ENCODE measurements at regions not wholly inside any gene's neighbourhood (a gene's known extent, or its start where the extent isn't known, plus 50 kb on each side); places are given as distances from the start of the nearest gene placed in this dataset.

DNA sequence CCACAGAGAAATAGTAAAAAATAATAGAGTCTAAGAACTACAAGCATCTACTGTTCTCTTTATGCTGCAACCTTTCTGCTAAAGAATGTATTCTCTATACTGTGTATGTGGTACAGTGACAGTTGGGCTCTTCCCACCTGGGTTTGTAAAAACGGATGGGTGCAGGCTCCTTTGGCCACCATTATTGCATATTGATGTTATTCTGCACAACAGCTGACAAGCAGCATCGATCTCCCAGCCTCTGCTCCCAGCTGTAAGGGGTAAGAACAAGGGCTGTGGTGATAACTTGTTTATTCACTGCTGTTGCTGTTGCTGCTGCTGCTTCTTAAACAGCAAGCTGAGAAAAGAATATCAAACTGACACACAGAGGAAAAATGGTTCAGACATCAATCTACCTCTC lies 56.1 kb downstream of the KCNRG start:
- no peak for DNase-seq

DNA sequence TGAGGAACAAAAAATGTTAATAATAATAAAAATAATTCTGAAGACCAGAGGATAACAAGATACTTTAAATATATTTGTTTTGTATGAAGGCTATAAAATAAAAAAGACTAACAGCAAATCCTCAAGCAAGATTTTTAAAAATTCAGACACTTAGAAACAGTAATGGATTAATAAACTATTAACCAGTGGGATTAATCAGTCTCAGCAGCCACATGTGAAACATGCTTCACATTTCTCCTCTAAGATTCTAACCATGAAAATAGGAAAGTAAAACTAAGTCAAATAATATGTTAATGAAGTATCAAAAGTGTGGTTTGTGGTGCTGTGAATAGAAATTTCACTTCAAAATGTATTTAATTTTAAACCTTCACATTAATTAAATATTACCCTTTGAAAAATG lies 57.4 kb downstream of the KCNRG start:
- DNase-seq, result no peak

DNA sequence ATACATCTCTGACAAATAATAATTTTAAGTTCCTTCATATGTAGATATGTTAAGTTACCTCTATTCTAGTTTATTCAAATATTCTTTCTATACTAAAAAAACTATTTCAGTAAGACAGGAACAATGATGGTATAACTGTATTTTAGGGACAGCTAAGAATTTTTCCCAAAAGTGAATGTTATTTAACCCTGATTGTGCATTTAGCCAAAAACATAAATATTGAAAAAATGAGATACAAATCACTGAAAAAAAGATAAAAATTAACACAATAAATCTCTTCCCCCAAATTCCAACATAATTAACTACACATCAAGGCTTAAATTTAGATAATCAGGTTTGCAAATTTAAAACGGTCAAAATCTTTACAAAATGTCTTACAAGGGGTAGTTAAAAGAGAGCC lies 58.1 kb downstream of the KCNRG start:
- DNase-seq, result no peak

DNA sequence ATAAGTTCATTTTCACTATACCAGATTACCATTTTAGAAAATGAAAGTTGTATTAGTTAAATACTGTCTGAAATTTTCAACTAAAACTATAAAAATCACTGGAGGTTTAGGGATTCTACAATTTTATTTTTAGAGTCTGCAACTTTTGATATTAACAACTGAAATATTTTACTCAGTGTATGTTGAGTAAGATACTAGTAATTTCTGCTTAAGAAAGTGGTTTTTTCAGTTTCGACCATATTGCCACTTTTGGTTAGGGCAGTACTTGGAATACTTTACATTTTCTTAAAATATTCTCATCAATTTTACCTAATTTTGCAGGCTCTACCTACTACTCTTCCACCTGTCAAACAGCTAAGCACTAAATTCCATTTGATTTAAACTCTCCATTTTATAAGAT lies 59.6 kb downstream of the KCNRG start:
- no peak for DNase-seq

DNA sequence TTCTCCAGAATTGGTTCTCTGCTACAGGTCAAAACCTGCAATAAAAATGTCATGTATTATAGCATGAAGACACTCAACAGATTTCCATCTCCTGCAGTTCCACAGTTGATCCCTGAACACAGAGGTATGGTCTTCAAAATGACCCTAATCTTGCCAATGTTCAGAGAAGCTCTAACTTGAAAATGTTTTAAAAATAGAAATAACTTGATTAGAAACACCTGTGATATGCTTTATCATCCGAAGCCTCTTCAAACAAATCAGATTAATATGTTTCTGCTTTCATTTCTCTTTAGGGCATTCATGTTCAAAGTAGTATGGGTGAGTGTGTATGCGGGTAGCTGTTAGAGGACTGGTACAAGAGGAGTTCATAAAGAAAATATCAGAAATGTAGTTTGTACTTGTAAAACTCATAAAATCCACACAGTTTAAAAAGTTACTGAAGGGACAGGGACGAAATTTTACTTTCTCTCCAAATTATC lies 60.4 kb downstream of the KCNRG start:
- no peak for DNase-seq

DNA sequence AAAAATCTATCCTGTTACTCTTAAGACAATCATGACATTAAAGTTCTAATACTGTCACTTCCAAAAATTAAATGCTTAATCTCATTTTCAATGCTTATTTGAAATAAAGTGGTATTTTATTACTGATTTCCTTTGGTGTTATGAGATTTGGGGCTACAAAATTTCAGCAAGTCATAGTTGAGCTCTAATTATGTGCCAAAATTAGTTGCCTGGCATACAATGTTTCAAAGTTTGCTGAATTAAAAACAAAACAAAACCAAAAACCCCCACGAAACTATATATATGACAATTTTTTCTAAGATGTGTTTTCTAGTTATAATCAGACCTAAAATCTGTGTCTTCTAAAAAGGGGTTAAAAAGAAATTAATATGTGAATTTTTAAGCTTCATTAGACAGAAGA lies 62.2 kb downstream of the KCNRG start:
- no peak for DNase-seq

DNA sequence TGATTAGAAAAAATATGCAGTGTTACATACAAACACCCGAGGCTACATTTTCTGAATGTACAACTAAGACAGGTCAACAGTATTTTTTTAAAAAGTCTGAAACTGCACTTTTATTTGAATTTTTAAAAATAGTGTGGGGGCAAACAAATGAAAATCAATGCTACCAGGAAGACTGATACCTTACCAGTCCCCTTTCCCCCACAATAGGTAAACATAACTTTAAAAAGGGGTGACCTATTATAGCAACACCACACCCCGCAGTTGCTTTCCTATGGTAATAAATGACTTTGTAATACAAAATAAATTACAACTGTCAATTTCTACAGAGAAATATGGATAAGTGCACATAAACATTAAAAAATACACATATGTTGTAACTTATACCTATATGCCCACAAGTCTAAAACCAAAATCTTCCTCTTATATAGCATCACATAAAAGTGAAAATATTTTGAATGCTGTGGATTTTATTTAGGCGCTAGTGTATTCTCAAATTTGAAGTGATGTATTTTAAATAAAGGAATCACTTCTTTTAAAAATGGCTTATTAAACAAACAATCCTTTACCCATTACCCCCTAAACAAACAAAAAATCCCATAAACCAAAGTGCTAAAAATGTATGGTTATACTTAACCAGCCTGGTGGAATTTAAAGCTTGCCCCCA lies 63.1 kb downstream of the KCNRG start:
- DNase-seq, result no peak

DNA sequence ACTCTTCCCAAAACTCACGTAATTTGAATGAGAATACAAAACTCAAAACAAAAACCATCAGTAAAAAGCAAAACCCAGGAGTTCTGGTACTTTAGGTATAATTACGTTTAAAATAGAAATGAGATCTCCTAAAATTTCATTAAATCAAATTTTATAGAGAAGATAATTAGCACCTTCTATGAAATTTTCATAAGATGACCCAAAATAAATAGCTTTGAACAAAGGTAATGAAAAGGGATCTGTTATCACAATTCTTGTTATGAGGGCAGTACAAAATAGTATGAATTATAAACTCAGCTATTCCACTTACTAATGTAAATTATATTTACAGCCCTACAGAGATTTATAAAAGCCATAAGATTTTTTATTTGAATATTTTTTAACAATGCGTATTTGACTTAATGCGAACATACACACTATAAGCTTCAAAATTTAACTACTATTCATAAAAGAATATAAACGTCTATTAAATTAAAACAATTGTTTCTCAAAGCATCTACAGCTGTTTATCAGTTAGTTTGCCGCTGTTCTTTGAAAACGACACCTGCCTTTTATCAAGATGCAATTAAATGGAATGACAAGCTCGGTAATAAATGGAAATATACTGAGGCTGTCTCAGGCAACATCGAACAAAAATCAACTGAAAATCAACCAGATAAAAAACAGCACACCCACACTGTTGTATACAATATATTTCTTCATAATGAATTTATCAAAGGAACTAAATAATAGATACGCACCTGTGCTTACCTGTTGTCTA lies 63.8 kb downstream of the KCNRG start:
- no peak for DNase-seq

DNA sequence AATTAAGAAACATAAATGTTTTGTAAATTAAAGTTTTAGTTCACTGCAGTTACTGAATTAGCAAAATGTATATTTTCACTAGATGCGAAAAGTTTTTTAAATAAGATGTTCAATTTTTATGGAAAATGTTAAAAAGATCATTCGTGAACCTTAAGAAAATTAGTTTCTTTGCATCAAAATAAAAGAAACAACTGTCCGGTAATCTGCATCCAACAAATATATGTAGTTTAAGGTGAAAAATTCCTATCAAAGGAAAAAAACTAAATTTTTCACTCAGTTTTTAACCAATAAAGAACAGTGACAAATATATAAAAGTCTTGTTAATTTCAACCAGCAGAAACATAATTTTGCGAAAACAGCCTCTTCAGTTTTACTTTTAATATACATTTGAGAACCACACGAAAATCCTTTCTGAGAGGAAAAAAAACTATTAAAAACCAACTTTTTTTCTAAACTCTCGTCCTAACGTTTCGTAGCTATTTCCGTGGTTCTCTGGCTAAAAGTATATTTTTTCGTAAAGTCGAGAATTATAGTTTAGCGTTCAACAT lies 64.5 kb downstream of the KCNRG start:
- no peak for DNase-seq

DNA sequence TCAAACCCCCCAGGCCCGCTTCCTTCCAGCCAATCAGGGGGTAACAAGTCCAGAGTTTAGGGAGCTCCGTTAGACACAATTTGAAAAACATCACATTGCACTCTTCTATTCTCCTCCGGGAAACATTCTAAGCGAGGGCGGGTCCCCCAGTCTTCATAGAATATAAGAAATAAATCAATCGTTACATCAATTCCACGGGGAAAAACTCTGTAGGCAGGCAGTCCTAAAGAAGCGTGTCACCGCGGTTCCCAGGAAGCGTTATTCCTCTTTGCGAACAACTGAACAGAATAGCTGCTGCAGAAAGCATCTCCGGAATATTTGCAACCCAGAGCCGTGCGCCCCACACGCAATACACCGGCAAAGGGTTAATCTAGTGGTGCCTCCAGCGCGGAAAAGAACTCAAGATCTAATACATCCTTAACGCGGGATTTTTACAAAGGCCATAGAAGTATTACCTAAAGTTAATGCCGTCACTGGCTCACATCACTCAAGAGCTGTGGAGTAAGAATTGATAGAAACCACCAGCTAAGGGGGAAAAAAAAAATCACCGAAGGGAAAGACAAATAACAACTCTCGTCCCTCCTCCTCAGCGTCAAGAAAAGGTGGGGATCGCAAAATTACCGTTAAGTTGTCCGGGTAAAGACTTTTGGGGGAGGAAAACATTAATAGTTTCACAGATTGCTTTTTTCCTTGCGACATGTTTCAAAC lies 65.1 kb downstream of the KCNRG start:
- DNase-seq, result no peak

DNA sequence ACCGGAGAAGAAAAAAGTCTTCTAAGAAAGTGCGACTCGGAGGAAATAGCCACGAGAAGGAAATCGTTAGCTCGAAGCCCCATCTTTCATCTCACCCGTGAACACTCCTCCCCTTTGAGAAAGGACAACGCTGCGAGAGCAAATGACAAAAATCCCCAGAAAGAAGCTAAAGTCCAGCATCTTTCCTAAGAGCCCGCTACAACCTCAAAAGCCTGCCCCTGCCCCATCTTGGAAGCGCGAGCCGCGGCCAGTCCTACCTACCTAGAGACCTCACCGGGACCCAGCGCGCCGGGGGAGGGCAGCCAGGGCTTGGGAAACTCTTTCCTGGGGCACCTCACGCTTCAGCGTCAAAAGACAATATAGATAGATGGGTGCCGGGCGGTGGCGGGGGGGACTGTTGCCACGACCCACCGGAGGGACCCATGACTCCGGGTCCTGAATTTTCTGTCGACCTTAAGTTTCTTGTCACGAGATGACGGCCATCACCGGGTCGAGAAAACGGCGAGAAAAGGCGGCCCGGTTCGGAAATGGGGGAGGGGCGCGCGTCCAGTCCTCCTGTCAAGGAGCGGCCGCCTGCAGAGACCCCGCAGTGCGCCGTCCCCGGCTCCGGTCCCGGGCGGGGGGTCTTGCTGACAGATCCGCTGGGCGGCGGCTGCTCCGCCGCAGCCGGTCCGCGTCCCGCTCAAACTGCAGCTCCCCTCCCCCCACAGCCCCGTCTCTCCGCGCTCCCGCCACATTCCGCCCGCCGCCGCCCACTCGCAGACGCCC lies 65.9 kb downstream of the KCNRG start:
- DNase-seq, result no peak

DNA sequence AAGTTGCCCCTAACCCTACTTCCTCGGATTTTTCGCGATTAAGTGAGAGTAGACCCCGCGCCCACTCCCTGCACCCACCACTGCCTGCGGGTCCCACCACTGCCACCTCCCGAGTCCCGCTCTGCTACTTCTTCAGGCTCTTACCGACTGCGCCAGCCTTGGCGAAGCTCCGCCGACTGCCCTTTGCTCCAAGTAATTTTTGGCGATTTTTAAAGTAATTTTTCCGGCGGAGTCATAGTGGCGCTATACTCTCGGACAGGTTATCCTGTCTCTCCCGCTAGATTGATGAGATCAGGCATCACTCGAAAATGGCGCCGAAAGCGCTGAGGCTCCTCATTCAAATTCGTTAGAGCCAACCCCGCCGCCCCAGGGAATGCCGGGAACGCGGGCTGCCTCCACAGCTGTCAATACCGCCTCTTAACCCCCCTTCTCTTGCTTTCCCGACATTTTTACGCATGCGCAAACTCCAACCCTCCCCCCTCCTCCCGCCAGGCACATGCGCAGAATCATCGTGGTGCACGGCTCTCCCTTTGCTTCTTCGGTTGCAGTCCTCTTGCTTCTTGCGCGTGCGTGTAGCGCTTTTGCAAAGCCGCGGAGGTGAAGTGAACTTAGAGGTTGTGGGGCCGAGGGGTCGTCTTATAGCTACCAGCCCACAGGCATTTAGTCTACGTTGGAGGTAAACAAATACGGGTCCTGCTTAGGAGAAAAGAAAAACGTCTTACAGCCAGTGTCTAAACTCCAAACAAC lies 66.6 kb downstream of the KCNRG start:
- DNase-seq, result peak; percentile 86

DNA sequence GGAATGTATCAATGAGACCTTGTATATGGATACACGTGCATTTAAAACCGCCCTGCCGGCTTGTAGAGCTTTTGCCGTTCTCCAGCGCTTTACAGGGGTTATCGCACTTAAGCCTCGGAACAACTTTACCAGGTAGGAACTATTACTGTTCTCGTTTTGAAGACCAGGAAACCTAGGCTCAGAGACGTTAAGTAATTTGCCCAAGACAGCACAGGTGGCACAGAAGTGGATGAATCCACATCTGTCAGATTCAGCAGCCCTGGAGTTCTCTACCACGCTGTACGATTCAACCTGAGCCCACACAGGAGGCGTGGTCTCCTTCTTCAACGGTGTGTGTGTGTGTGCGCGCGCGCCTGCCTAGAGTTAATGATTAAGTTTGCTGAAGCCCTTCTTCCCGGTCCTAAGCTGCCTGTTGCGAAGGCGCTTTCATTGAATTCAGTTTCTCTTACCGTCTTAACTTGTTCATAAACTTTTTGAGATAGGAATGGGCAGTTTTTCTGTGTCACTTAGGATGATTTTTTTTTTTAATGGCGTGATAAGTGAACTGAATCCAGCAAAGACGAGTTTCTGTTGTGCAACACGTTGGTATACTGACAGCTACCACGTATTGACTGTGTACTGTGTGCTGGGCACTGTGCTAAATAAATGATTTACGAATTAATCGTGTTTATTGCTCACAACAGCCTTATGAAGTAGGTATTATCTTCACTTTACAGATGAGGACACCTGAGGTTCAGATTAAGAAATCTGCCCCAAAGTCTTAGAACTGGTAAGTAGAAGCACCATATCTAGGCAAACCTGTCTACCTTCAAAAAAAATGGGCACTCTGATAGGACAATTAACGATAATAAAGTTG lies 67.4 kb downstream of the KCNRG start:
- DNase-seq, result peak; percentile 53

DNA sequence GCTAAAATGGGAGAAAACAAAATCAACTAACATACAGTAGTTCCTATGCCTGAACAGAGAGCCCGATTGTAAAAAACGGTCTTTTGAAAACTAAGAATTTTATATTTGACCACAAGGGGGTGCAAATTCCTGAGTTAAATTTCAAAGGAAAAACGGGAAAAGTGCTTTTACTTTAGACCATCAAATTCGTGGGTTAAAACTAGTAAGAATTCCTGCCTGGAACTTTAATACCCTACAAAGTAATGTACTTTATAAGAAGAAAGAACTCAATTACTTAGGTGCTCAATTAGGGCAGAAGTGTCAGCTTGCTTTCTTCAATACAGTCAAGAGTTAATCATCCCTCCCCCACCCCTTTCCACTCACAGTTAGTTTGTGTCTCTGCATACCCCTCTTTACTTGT lies 69.8 kb downstream of the KCNRG start:
- no peak for DNase-seq

DNA sequence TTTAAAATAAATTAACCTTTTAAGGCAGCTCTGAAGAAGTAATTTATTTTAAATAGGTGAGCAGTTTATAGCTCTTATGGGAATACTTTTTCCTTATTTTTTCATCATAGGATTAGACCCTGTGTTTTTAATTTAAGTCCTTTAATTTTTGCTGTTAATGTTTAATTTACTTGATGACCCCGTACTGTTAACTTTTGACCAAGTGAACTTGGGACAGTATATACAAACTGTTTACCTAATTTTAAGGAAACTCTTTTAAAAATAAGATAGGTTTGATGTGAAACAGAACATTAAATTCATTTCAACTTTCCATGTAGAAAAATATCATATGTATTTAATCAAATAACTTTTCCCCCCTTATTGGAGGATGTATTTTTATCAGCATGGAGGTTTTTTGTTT lies 74.4 kb downstream of the KCNRG start:
- DNase-seq, result no peak

DNA sequence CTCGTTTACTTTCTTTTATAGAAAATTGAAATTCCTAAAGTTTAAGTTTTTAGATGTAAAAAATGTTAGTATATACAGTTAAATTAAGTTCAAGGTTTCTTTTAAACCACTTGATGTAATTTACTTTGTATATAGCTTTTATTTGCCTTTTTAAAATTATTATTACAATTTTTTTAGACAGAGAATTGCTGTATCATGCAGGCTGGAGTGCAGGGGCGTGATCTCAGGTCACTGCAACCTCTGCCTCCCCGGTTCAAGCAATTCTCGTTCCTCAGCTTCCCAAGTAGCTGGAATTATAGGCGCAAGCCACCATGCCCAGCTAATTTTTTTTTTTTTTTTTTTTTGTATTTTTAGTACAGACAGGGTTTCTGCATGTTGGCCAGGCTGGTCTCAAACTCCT lies 75.0 kb downstream of the KCNRG start:
- no peak for DNase-seq

DNA sequence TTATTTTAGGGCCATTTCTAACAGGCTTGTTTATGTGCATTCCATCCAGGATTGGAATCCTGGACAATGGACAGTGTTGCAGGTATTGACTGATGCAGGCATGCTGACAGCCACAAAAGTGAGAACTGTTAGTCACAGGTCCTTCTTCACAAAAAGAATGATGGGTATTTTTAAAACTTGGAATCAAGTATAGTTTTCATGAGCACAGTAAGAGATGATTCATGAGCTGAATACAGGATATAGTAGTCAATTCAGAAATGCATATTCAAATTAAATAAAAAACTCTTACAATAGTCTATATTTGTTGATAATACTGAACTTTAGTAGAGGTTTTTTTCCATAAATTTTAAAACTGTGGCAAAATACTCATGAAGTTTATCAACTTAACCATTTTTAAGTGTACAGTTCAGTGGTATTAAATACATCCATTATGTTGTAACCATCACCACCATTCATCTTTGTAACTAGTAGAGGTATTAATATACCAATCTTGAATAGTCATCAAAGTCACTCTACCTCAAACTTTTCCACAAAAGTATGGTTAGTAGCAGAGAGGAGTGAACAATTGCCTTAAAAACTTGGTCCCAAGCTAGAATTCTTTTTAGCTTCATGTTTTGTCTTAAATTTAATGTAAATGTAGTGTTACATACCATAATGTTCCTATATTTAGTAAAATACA lies 79.5 kb downstream of the KCNRG start:
- DNase-seq, result no peak

DNA sequence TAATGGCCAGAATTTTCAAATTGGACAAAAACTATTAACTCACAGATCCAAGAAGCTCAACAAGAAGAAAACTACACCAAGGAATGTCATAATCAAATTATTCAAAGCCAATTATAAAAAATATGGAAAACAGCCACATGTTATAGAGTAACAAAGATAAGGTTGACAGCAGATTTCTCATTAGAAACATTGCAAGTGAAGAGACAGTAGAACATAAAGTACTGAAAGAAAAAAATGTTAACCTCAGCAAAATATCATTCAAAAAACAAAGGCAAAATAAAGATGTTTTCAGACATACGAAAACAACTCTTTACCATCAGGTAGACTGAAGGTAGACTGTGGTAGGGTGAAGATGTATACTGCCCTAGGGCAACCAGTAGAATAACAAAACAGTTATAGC lies 83.4 kb downstream of the KCNRG start:
- no peak for DNase-seq

DNA sequence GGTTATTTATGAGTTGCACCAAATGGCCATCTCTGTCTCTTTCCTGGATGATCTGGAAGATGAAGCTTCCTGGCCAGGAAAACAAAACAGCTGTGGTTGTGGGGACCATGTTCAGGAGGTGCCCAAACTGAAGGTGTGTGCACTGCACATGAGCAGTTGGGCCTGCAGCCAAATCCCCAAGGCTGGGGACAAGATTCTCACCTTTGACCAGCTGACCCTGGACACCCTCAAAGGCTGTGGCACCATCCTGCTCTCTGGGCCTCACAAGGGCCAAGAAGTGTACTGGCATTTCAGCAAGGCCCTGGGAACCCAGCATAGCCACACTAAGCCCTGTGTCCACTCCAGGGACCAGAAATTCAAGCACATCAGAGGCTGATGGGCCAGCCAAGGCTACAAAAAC lies 84.2 kb downstream of the KCNRG start:
- no peak for DNase-seq

DNA sequence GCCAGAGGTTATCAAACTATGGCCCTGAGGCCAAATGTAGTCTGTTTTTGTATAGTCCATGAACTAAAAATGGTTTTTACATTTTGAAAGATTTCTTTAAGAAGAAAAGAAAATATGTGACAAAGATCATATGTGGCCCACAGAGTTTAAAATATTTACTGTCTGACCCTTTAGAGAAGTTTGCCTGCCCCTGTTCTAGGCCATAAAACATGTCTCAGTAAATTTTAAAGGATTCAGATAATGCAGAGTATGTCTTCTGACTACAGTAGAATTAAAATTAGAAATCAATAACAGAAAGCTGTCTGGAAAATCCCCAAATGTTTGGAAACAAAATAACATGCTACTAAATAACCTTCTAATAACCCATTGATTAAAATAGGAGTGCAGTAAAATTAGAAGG lies 86.3 kb downstream of the KCNRG start:
- DNase-seq, result no peak

DNA sequence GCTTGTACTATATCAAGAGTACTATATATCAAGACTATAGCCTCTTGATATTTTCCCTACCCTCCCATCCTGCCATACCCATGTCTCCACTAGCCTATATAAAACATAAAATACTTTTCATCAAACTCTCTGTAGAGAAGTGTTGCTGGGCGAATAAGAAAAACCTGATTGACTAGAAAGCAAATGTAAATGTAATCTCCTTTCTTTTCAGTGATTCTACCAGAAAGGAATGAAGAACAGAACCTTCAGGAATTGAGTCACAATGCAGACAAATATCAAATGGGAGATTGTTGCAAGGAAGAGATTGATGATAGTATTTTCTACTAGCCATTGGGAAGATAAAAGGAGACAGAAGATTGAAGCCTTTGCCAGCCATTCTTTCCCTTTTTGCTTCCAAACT lies 89.2 kb downstream of the KCNRG start:
- DNase-seq, result no peak
